Trophoblast cell (in vitro differentiated cells and primary cell): ENCODE measurements at regions not wholly inside any gene's neighbourhood (a gene's known extent, or its start where the extent isn't known, plus 50 kb on each side); places are given as distances from the start of the nearest gene placed in this dataset.

ENCODE experiments used
- DNase-seq, 2 donors: peaks; one replicate each; pipeline ENCODE4 v3.0.0-alpha.2; 2016
- H2AFZ ChIP-seq: 2 replicates; pipeline ENCODE4 v1.6.1; 2013; ENCODE audit warnings: low read length, moderate library complexity, mild to moderate bottlenecking; ENCODE audit not compliant: insufficient read depth, poor library complexity
- H2AK5ac ChIP-seq: 2 replicates; pipeline ENCODE4 v1.6.1; 2013; ENCODE audit warnings: mild to moderate bottlenecking, low read length
- H2BK120ac ChIP-seq: 2 replicates; pipeline ENCODE4 v1.6.1; 2013; ENCODE audit warnings: low read length, mild to moderate bottlenecking, moderate library complexity; ENCODE audit not compliant: insufficient read depth, poor library complexity
- H2BK12ac ChIP-seq: 2 replicates; pipeline ENCODE4 v1.6.1; 2013; ENCODE audit warnings: mild to moderate bottlenecking, low read length, moderate library complexity
- H2BK5ac ChIP-seq: 2 replicates; pipeline ENCODE4 v1.6.1; 2013; ENCODE audit warnings: low read length, low read depth, moderate library complexity, mild to moderate bottlenecking; ENCODE audit not compliant: poor library complexity
- H3K14ac ChIP-seq: 2 replicates; pipeline ENCODE4 v1.6.1; 2013; ENCODE audit warnings: mild to moderate bottlenecking, low read length
- H3K18ac ChIP-seq: 2 replicates; pipeline ENCODE4 v1.6.1; 2013; ENCODE audit warnings: mild to moderate bottlenecking, low read length
- H3K23ac ChIP-seq: 2 replicates; pipeline ENCODE4 v1.6.1; 2013; ENCODE audit warnings: low read length
- H3K27ac ChIP-seq: 2 replicates; pipeline ENCODE4 v1.5.1; 2013; ENCODE audit warnings: low read depth, mild to moderate bottlenecking, inconsistent platforms, low read length, moderate library complexity
- H3K27me3 ChIP-seq: 2 replicates; pipeline ENCODE4 v1.6.1; 2013; ENCODE audit warnings: inconsistent platforms, mild to moderate bottlenecking, low read length, moderate library complexity; ENCODE audit not compliant: insufficient read depth
- H3K36me3 ChIP-seq, 2 experiments: 1 replicate in 1 of 2; 2 replicates in 1 of 2; pipeline ENCODE4 v1.6.1; 2013; ENCODE audit warnings: low read length in 2 of 2, mild to moderate bottlenecking in 2 of 2, moderate library complexity in 1 of 2; ENCODE audit not compliant: insufficient read depth in 2 of 2, control insufficient read depth in 1 of 2
- H3K4ac ChIP-seq: 2 replicates; pipeline ENCODE4 v1.6.1; 2013; ENCODE audit warnings: low read depth, mild to moderate bottlenecking, low read length, moderate library complexity
- H3K4me1 ChIP-seq, 2 experiments: 1 replicate in 1 of 2; 2 replicates in 1 of 2; pipeline ENCODE4 v1.6.1; 2013; ENCODE audit warnings: low read length in 2 of 2, mild to moderate bottlenecking in 2 of 2, moderate library complexity in 1 of 2; ENCODE audit not compliant: insufficient read depth in 2 of 2, control insufficient read depth in 1 of 2
- H3K4me2 ChIP-seq: 2 replicates; pipeline ENCODE4 v1.6.1; 2013; ENCODE audit warnings: inconsistent platforms, mild to moderate bottlenecking, low read length, moderate library complexity
- H3K4me3 ChIP-seq: 2 replicates; pipeline ENCODE4 v1.5.1; 2013; ENCODE audit warnings: mild to moderate bottlenecking, low read depth, low read length, inconsistent platforms
- H3K79me1 ChIP-seq: one replicate; pipeline ENCODE4 v1.6.1; 2013; ENCODE audit warnings: low read length
- H3K79me2 ChIP-seq: 2 replicates; pipeline ENCODE4 v1.6.1; 2013; ENCODE audit warnings: low read length, mild to moderate bottlenecking; ENCODE audit not compliant: control insufficient read depth, insufficient read depth, poor library complexity
- H3K9ac ChIP-seq: 2 replicates; pipeline ENCODE4 v1.6.1; 2013; ENCODE audit warnings: mild to moderate bottlenecking, low read length
- H3K9me3 ChIP-seq: 2 replicates; pipeline ENCODE4 v1.6.1; 2013; ENCODE audit warnings: low read depth, mild to moderate bottlenecking, control low read depth, inconsistent platforms, low read length; ENCODE audit not compliant: insufficient read depth
- H4K12ac ChIP-seq: 2 replicates; pipeline ENCODE4 v1.6.1; 2013; ENCODE audit warnings: low read depth, mild to moderate bottlenecking, low read length, moderate library complexity
- H4K8ac ChIP-seq: 2 replicates; pipeline ENCODE4 v1.6.1; 2013; ENCODE audit warnings: low read depth, mild to moderate bottlenecking, low read length, moderate library complexity
- H4K91ac ChIP-seq: one replicate; pipeline ENCODE4 v1.6.1; 2013; ENCODE audit warnings: low read depth, mild to moderate bottlenecking, low read length, moderate library complexity
- WGBS: extraction: QIAGEN DNeasy Blood & Tissue Kit; methylation state at CpG from one replicate; pipeline ENCODE4 v1.1.7; 2013; ENCODE audit warnings: missing lambda C conversion rate; ENCODE audit not compliant: insufficient read length, insufficient coverage; ENCODE audit errors: extremely low coverage; 5-methylcytosine and 5-hydroxymethylcytosine counted together

DNA sequence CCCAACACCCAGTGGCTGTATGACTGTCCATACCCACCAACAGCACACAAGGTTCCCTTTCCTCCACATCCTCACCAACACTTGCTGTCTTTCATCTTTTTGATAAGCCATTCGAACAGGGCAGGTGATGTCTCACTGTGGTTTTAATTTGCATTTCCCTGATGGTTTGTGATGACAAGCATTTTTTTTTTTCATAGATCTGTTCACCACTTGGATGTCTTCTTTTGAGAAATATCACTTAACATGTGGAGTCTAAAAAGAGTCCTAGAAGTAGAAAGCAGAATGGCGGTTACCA lies 198.1 kb upstream of the DIO3 start:
- no peak overlapping the region for H3K9ac ChIP-seq

DNA sequence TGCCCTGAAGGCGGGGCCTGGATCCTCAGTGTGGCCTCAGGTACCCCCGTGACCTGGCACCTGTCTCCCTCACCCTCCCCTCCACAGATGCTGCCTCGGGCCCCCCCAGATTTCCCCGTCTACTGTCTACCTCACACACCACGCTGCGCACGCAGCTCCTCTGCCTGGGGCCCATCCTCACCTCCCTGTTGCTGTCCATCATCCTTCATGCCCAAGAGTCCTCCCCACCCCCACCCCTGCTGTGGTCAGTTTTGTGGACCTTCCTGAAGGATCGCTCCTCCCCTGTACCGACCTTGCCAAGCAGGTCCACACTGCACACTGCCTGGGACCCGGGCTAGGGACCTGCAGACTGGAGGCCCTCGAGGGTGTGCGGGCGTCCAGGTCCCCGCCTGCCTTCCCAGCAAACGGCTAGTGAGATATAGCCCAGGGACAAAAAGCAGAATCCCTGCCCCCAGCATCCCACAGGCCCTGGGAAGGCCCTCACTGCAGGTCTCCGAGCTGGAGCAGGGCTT lies 197.4 kb upstream of the DIO3 start:
- no CpG with 5 or more reads among the region's 16 CpGs for WGBS

More for the DNA sequence above, 198.1 kb upstream of the DIO3 start:
- no peak overlapping the region for H2BK5ac ChIP-seq
- no peak overlapping the region for H3K4me3 ChIP-seq
- peaks cover 4% of the 10 kb centered on the region for H3K9me3 ChIP-seq
- WGBS, result no CpG with 5 or more reads among the region's 2 CpGs
- H3K27me3 ChIP-seq, result no peaks in the 10 kb centered on the region
- peaks cover 15 to 28% of the 10 kb centered on the region in 2 experiments for H3K4me1 ChIP-seq
- no peak overlapping the region for H2AFZ ChIP-seq
- H3K4ac ChIP-seq, result no peak overlapping the region
- no peak overlapping the region for H3K27ac ChIP-seq
- H2BK120ac ChIP-seq, result no peak overlapping the region
- H4K8ac ChIP-seq, result no peak overlapping the region
- H3K4me2 ChIP-seq, result no peak overlapping the region
- DNase-seq, result no peak
- no peak overlapping the region for H2BK12ac ChIP-seq
- no peak overlapping the region for H4K91ac ChIP-seq
- no peaks in the 10 kb centered on the region for H3K79me2 ChIP-seq
- peaks cover 24% of the 10 kb centered on the region for H3K79me1 ChIP-seq
- no peak overlapping the region for H4K12ac ChIP-seq
- no peak overlapping the region for H3K18ac ChIP-seq
- no peak overlapping the region for H3K23ac ChIP-seq
- H2AK5ac ChIP-seq, result no peak overlapping the region
- H3K36me3 ChIP-seq, result no peaks in the 10 kb centered on the region
- H3K14ac ChIP-seq, result no peak overlapping the region

DNA sequence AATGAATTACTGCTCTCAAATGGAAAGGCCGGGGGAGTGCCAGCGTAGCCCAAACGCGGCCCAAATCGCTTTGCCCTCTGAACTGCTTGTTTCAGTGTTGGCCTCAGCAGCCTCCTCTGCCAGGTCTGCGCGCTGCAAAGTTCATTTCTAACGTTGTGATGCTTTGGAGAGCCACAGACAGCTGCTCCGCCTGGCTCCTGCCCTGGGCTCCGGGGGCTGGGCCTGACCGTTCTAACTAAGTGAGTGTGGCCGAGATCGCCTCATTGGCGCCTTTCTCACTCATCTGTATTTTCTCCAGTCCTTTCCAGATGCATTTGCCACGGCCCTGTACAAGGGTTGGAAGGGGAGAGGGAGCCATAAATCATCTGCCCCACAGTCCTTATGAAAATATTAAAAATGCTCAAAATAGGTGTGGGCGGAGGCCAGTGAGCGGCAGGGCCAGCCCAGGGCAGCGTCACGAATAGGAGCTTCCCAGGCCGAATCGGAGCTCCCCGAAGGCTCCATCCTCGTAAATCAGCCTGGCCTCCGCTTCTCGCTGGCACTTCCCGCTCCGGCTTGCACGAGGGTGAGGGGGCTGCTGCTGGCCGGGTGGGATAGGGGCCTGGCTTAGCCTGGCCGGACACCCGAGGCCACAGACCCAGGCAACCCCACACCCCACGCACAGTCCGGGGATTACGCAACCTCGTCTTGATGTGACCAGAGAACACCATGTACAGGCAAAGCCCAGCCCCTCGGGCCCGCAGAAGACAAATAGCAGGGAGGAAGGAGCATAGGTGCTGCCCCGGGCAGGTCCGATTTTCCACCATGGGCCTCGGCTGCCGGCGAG lies 196.6 kb upstream of the DIO3 start:
- Histone ChIP-seq H3K14ac (peak overlapping the region; percentile 65), H3K9me3 (peaks cover 4% of the 10 kb centered on the region), H3K23ac (no peak overlapping the region), H3K79me2 (no peaks in the 10 kb centered on the region), H3K4me1 (peaks cover 15 to 23% of the 10 kb centered on the region in 2 experiments), H2BK120ac (peak overlapping the region; percentile 70), H3K9ac (no peak overlapping the region), H3K27me3 (no peaks in the 10 kb centered on the region), H2BK5ac (peak overlapping the region; percentile 22), H2AFZ (no peak overlapping the region), H3K4me2 (no peak overlapping the region), H3K27ac (peak overlapping the region; percentile 22), H3K4ac (peak overlapping the region; percentile 26), H3K79me1 (peaks cover 19% of the 10 kb centered on the region), H2BK12ac (peak overlapping the region; percentile 83), H3K36me3 (no peaks in the 10 kb centered on the region), H3K18ac (peak overlapping the region; percentile 36), H3K4me3 (no peak overlapping the region), H2AK5ac (peak overlapping the region; percentile 8), H4K8ac (peak overlapping the region; percentile 37), H4K91ac (peak overlapping the region; percentile 86), H4K12ac (no peak overlapping the region)
- no CpG with 5 or more reads among the region's 42 CpGs for WGBS
- no peak for DNase-seq

More for the DNA sequence above, 197.4 kb upstream of the DIO3 start:
- H3K4ac ChIP-seq, result no peak overlapping the region
- H2BK5ac ChIP-seq, result no peak overlapping the region
- peaks cover 22% of the 10 kb centered on the region for H3K79me1 ChIP-seq
- no peak overlapping the region for H4K8ac ChIP-seq
- no peaks in the 10 kb centered on the region for H3K27me3 ChIP-seq
- H3K4me1 ChIP-seq, result peaks cover 15 to 28% of the 10 kb centered on the region in 2 experiments
- no peaks in the 10 kb centered on the region for H3K36me3 ChIP-seq
- no peak overlapping the region for H4K12ac ChIP-seq
- H2AFZ ChIP-seq, result no peak overlapping the region
- H2AK5ac ChIP-seq, result no peak overlapping the region
- peak overlapping the region; percentile 70 for H2BK120ac ChIP-seq
- H3K79me2 ChIP-seq, result no peaks in the 10 kb centered on the region
- no peak overlapping the region for H3K4me2 ChIP-seq
- H2BK12ac ChIP-seq, result peak overlapping the region; percentile 51
- no peak overlapping the region for H3K27ac ChIP-seq
- H3K9me3 ChIP-seq, result peaks cover 4% of the 10 kb centered on the region
- DNase-seq, result no peak
- no peak overlapping the region for H3K18ac ChIP-seq
- no peak overlapping the region for H3K14ac ChIP-seq
- no peak overlapping the region for H3K23ac ChIP-seq
- no peak overlapping the region for H3K9ac ChIP-seq
- peak overlapping the region; percentile 86 for H4K91ac ChIP-seq
- H3K4me3 ChIP-seq, result no peak overlapping the region

DNA sequence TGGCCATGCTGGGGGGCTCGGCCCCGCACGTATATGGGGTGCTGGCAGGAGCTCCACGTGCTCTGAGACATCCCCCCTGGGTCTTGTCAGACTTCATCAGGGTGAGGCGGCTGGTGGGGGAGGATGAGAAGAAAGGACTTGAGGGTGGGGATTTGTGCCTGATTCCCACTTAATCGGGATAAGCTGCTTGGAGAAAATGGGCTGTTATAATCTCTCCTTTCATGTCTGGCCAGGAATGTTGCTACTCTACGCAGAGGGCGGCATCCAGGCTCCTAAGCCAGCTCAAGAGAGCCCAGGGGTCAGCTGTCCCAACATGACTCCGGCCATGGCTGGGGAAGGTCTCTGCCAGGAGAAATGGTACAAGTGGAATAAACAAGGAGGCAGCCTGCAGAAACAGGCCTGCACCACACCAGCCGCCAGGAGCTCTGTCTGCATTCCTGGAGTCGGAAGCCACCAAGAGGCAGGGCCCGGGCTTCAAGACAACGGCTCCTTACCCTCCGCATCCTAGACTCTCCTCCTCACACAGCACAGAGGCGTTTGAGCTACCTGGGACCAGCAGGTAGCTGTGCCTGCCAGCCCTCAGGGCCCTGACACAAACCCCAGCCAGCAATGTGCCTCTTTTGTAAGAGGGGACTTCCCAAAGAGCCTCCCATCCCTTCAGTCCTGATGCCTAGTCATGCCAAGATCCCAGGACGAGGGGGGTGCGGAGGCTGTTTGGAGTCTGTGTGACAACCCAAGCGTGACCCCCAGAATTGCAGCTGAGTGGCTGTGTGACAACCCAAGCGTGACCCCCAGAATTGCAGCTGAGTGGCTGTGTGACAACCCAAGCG lies 195.8 kb upstream of the DIO3 start:
- Histone ChIP-seq H3K4ac (peak overlapping the region; percentile 26), H3K4me1 (peaks cover 18 to 21% of the 10 kb centered on the region in 2 experiments), H3K14ac (peak overlapping the region; percentile 65), H4K91ac (peak overlapping the region; percentile 86), H2BK5ac (no peak overlapping the region), H3K4me3 (no peak overlapping the region), H2AK5ac (peak overlapping the region; percentile 8), H2BK120ac (peak overlapping the region; percentile 70), H3K27me3 (no peaks in the 10 kb centered on the region), H4K8ac (peak overlapping the region; percentile 37), H3K18ac (peak overlapping the region; percentile 36), H3K36me3 (no peaks in the 10 kb centered on the region), H3K79me1 (peaks cover 23% of the 10 kb centered on the region), H3K23ac (no peak overlapping the region), H2AFZ (no peak overlapping the region), H3K9ac (no peak overlapping the region), H2BK12ac (peak overlapping the region; percentile 83), H3K9me3 (peaks cover 4% of the 10 kb centered on the region), H3K79me2 (no peaks in the 10 kb centered on the region), H3K27ac (no peak overlapping the region), H3K4me2 (no peak overlapping the region), H4K12ac (no peak overlapping the region)
- DNase-seq, result no peak
- no CpG with 5 or more reads among the region's 20 CpGs for WGBS
